ENCODE measurements at regions not wholly inside any gene's neighbourhood (a gene's known extent, or its start where the extent isn't known, plus 50 kb on each side); places are given as distances from the start of the nearest gene placed in this dataset.

DNA sequence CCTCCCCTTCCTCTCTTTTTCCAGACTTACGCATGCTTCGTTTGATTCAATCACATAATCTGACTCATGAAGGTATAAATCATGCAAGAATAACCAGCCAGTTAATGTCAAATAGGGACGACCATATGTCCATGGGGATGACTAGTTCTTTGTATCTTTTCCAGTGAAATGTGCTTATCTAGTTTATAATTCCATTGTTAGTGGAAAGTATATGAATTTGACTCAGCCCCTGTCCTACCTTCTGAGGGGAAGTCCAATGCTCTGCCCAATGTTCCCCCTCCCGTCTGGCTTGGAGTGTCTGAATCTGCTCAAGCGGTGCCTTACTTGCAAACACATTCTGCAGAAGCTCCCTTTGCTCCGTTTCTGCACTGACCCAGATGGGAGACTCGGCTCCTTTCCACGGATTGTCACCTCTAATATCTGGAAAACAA, 55.0 kb upstream of the EPHB3 start:
- H3K9me3 ChIP-seq, result peaks cover 0 to 9% of the 10 kb centered on the region in 2 donors
- no peaks in the 10 kb centered on the region for H3K27me3 ChIP-seq
- no peaks in the 10 kb centered on the region for H3K36me3 ChIP-seq
- no peaks in the 10 kb centered on the region for H3K4me1 ChIP-seq
- intact Hi-C loops (cut with DNase I; ENCODE audit: low total_unique reads), result no loop called here
- no peak overlapping the region for H3K27ac ChIP-seq
- no peak for DNase-seq (ENCODE audit: low spot score in 2 of 2)
- TF ChIP-seq POLR2A (IDR thresholded peaks at IDR 0.05) (no peak), POLR2AphosphoS5 (IDR thresholded peaks at IDR 0.05) (no peak)
- TF ChIP-seq, protein P1, sequence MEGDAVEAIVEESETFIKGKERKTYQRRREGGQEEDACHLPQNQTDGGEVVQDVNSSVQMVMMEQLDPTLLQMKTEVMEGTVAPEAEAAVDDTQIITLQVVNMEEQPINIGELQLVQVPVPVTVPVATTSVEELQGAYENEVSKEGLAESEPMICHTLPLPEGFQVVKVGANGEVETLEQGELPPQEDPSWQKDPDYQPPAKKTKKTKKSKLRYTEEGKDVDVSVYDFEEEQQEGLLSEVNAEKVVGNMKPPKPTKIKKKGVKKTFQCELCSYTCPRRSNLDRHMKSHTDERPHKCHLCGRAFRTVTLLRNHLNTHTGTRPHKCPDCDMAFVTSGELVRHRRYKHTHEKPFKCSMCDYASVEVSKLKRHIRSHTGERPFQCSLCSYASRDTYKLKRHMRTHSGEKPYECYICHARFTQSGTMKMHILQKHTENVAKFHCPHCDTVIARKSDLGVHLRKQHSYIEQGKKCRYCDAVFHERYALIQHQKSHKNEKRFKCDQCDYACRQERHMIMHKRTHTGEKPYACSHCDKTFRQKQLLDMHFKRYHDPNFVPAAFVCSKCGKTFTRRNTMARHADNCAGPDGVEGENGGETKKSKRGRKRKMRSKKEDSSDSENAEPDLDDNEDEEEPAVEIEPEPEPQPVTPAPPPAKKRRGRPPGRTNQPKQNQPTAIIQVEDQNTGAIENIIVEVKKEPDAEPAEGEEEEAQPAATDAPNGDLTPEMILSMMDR (IDR thresholded peaks at IDR 0.05), result no peak
- H3K4me3 ChIP-seq, result no peak overlapping the region

- Histone ChIP-seq H3K4me3 (no peak overlapping the region), H3K36me3 (no peaks in the 10 kb centered on the region), H3K27me3 (peaks cover 0 to 6% of the 10 kb centered on the region in 2 donors), H3K9me3 (no peaks in the 10 kb centered on the region), H3K27ac (no peak overlapping the region), H3K4me1 (no peaks in the 10 kb centered on the region)
- no peak for TF ChIP-seq POLR2A (IDR thresholded peaks at IDR 0.05)
- TF ChIP-seq, protein P1 (IDR thresholded peaks at IDR 0.05), result no peak
- no peak for TF ChIP-seq POLR2AphosphoS5 (IDR thresholded peaks at IDR 0.05)
- intact Hi-C loops (cut with DNase I; ENCODE audit: low total_unique reads), result no loop called here
- DNase-seq (ENCODE audit: low spot score in 2 of 2), result no peak
Observed at GRCh38 chr3:184508938-184509337, 52.6 kb upstream of the EPHB3 start.

DNA sequence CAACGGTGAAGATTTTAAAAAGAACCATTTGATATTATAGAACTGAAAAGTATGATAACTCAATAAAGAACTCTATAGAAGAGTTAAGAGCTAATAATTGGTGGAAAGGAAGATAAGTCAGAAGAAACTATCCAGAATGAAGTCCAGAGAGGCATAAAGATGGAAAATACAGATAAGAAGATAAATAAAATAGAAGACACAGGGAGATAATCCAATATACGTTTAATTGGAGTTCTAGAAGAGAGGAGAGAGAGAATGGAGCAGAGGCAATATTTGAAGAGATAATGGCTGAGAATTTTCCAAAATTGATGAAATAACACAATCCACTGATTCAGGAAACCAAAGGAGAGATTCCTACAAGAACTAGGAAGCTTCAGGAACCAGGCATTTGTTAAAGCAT, 49.8 kb upstream of the EPHB3 start:
- H3K36me3 ChIP-seq, result no peaks in the 10 kb centered on the region
- intact Hi-C loops (cut with DNase I; ENCODE audit: low total_unique reads), result no loop called here
- TF ChIP-seq, protein P1 (IDR thresholded peaks at IDR 0.05), result no peak
- TF ChIP-seq POLR2A (IDR thresholded peaks at IDR 0.05) (no peak), POLR2AphosphoS5 (IDR thresholded peaks at IDR 0.05) (no peak)
- no peaks in the 10 kb centered on the region for H3K4me1 ChIP-seq
- H3K27me3 ChIP-seq, result peaks cover 0 to 6% of the 10 kb centered on the region in 2 donors
- no peak for DNase-seq (ENCODE audit: low spot score in 2 of 2)
- H3K9me3 ChIP-seq, result no peaks in the 10 kb centered on the region
- H3K4me3 ChIP-seq, result no peak overlapping the region
- H3K27ac ChIP-seq, result no peak overlapping the region
